HEK293 (cell line): ENCODE measurements at regions not wholly inside any gene's neighbourhood (a gene's known extent, or its start where the extent isn't known, plus 50 kb on each side); places are given as distances from the start of the nearest gene placed in this dataset.

ENCODE experiments used
- CTCF ChIA-PET: fragments of 350-600 bp; formaldehyde crosslinking; extraction: SDS; loops from one replicate; lab custom pipeline; 2021; ENCODE audit warnings: antibody characterized with exemption; lab: Yijun Ruan, JAX
- POLR2A ChIA-PET: fragments of 300-600 bp; formaldehyde crosslinking; extraction: SDS; loops from one replicate; lab custom pipeline; 2020; ENCODE audit warnings: antibody characterized with exemption, inconsistent platforms; lab: Yijun Ruan, JAX
- H3K27ac ChIP-seq: fragments of 200-500 bp; sonication (Bioruptor generic); 2 replicates; pipeline ENCODE4 v1.5.1; 2014; ENCODE audit warnings: low read depth, low read length, control low read depth, inconsistent platforms; ENCODE audit errors: extremely low read depth
- H3K36me3 ChIP-seq, 2 experiments: fragments of 200-500 bp in 1 of 2; sonication (Bioruptor generic) in 1 of 2; 1 replicate in 1 of 2; 2 replicates in 1 of 2; pipeline ENCODE4 v1.5.1; 2014 to 2017; ENCODE audit warnings: inconsistent platforms in 2 of 2, low read length in 2 of 2; ENCODE audit not compliant: control insufficient read depth in 2 of 2, insufficient read depth in 1 of 2
- H3K4me1 ChIP-seq: fragments of 200-500 bp; sonication (Bioruptor generic); 2 replicates; pipeline ENCODE4 v1.5.1; 2014; ENCODE audit warnings: mild to moderate bottlenecking, low read length, inconsistent platforms; ENCODE audit not compliant: control insufficient read depth, insufficient read depth
- H3K4me3 ChIP-seq: 2 replicates; pipeline ENCODE4 v1.5.1; 2011; ENCODE audit warnings: low read depth, mild to moderate bottlenecking, control low read depth, low read length, moderate library complexity
- H3K9me3 ChIP-seq: fragments of 200-500 bp; sonication (Bioruptor generic); 2 replicates; pipeline ENCODE4 v1.5.1; 2014; ENCODE audit warnings: low read depth, low read length, inconsistent platforms; ENCODE audit not compliant: control insufficient read depth, insufficient read depth
- FEZF1 ChIP-seq: fragments of 450-650 bp; formaldehyde crosslinking; IDR thresholded peaks from 2 replicates; pipeline ENCODE4 v1.5.1; 2016; ENCODE audit warnings: missing biosample characterization, missing genetic modification characterization
- KLF16 ChIP-seq: fragments of 450-650 bp; formaldehyde crosslinking; IDR thresholded peaks from 2 replicates; pipeline ENCODE4 v1.5.1; 2017; ENCODE audit warnings: missing biosample characterization, missing genetic modification characterization
- KLF7 ChIP-seq: fragments of 450-650 bp; formaldehyde crosslinking; IDR thresholded peaks from 2 replicates; pipeline ENCODE4 v1.5.1; 2016; ENCODE audit warnings: missing biosample characterization, missing genetic modification characterization, borderline replicate concordance
- MYNN ChIP-seq: fragments of 450-650 bp; formaldehyde crosslinking; IDR thresholded peaks from 2 replicates; pipeline ENCODE4 v1.5.1; 2016; ENCODE audit warnings: missing biosample characterization, missing genetic modification characterization, borderline replicate concordance
- ZFP37 ChIP-seq: fragments of 450-650 bp; formaldehyde crosslinking; IDR thresholded peaks from 2 replicates; pipeline ENCODE4 v1.5.1; 2016; ENCODE audit warnings: missing biosample characterization, missing genetic modification characterization
- ZNF133 ChIP-seq: fragments of 450-650 bp; formaldehyde crosslinking; IDR thresholded peaks from 2 replicates; pipeline ENCODE4 v1.5.1; 2016; ENCODE audit warnings: missing biosample characterization, missing genetic modification characterization
- ZNF202 ChIP-seq: fragments of 450-650 bp; formaldehyde crosslinking; IDR thresholded peaks from 2 replicates; pipeline ENCODE4 v1.5.1; 2016; ENCODE audit warnings: missing biosample characterization, missing genetic modification characterization, borderline replicate concordance
- ZNF214 ChIP-seq: fragments of 450-650 bp; formaldehyde crosslinking; IDR thresholded peaks from 2 replicates; pipeline ENCODE4 v1.5.1; 2017; ENCODE audit warnings: missing biosample characterization, mild to moderate bottlenecking, missing genetic modification characterization, borderline replicate concordance
- ZNF324 ChIP-seq: fragments of 450-650 bp; formaldehyde crosslinking; IDR thresholded peaks from 2 replicates; pipeline ENCODE4 v1.5.1; 2016; ENCODE audit warnings: missing biosample characterization, missing genetic modification characterization
- ZNF335 ChIP-seq: fragments of 450-650 bp; formaldehyde crosslinking; conservative IDR thresholded peaks from 2 replicates; pipeline ENCODE4 v1.5.1; 2016; ENCODE audit warnings: missing biosample characterization, missing genetic modification characterization
- ZNF426 ChIP-seq: fragments of 450-650 bp; formaldehyde crosslinking; IDR thresholded peaks from 2 replicates; pipeline ENCODE4 v1.5.1; 2017; ENCODE audit warnings: missing biosample characterization, missing genetic modification characterization, mild to moderate bottlenecking, inconsistent platforms, moderate library complexity
- ZNF558 ChIP-seq: fragments of 450-650 bp; formaldehyde crosslinking; IDR thresholded peaks from 2 replicates; pipeline ENCODE4 v1.5.1; 2016; ENCODE audit warnings: missing biosample characterization, missing genetic modification characterization
- ZNF561 ChIP-seq: fragments of 450-650 bp; IDR thresholded peaks from 2 replicates; pipeline ENCODE4 v1.5.1; 2018; ENCODE audit warnings: missing biosample characterization, missing genetic modification characterization, borderline replicate concordance
- ZNF654 ChIP-seq: fragments of 450-650 bp; formaldehyde crosslinking; IDR thresholded peaks from 2 replicates; pipeline ENCODE4 v1.5.1; 2016; ENCODE audit warnings: low read depth, missing biosample characterization, missing genetic modification characterization
- ZNF660 ChIP-seq: fragments of 450-650 bp; IDR thresholded peaks from 2 replicates; pipeline ENCODE4 v1.5.1; 2018; ENCODE audit warnings: missing biosample characterization, mild to moderate bottlenecking, missing genetic modification characterization
- ZNF677 ChIP-seq: fragments of 450-650 bp; IDR thresholded peaks from 2 replicates; pipeline ENCODE4 v1.5.0; 2018; ENCODE audit warnings: missing biosample characterization, mild to moderate bottlenecking, missing genetic modification characterization, moderate library complexity
- ZNF701 ChIP-seq: fragments of 450-650 bp; formaldehyde crosslinking; IDR thresholded peaks from 2 replicates; pipeline ENCODE4 v1.5.1; 2016; ENCODE audit warnings: missing biosample characterization, missing genetic modification characterization
- ZNF776 ChIP-seq: fragments of 450-650 bp; formaldehyde crosslinking; IDR thresholded peaks from 2 replicates; pipeline ENCODE4 v1.5.0; 2017; ENCODE audit warnings: missing biosample characterization, missing genetic modification characterization, borderline replicate concordance
- TF ChIP-seq, protein P1 (sequence below): fragments of 450-650 bp; formaldehyde crosslinking; IDR thresholded peaks from 2 replicates; pipeline ENCODE4 v1.5.1; 2016; ENCODE audit warnings: missing biosample characterization, missing genetic modification characterization
- TF ChIP-seq, protein P2 (sequence below): fragments of 450-650 bp; formaldehyde crosslinking; IDR thresholded peaks from 2 replicates; pipeline ENCODE4 v1.5.1; 2016; ENCODE audit warnings: missing biosample characterization, missing genetic modification characterization
- TF ChIP-seq, protein P3 (sequence below): fragments of 450-650 bp; formaldehyde crosslinking; IDR thresholded peaks from 2 replicates; pipeline ENCODE4 v1.5.1; 2016; ENCODE audit warnings: missing biosample characterization, missing genetic modification characterization
- TF ChIP-seq, protein P4 (sequence below): fragments of 450-650 bp; formaldehyde crosslinking; IDR thresholded peaks from 2 replicates; pipeline ENCODE4 v1.5.1; 2016; ENCODE audit warnings: missing biosample characterization, missing genetic modification characterization, borderline replicate concordance

DNA sequence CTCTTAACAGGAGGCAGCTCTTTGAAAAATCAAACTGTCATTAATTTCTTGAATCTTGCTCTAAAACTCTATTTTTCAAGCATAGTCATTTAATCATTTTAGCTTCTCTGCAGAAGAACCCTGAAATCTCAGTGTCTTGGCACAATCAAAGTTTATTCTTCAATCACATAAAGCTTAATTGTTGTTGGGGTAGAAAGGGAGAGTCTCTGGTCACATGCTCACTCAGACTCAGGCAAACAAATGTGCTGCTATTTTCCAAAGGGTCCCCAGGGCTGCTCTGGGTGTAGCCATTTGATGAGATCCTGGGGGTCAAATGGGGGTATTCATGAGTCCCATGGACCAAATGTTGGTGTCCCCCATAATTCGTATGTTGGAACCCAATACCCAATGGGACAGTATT is 114.8 kb downstream of the MSX2 start:
- CTCF ChIA-PET, result interaction anchor here (0.5 to 0.9 kb wide), 6 partner anchors 20 to 1148 kb away, joined by 3 to 9 read pairs (median 4); no protein-coding TSS in a partner anchor
- H3K4me3 ChIP-seq, result no peak overlapping the region
- POLR2A ChIA-PET, result interaction anchor here (0.6 kb wide), 1 partner anchor 421 kb away, joined by 6 read pairs; no protein-coding TSS in a partner anchor
- peak; percentile 54; the same call in 1 of the 2 replicates for TF ChIP-seq ZNF133 (tag by site-specific recombination)
- TF ChIP-seq, protein P1, sequence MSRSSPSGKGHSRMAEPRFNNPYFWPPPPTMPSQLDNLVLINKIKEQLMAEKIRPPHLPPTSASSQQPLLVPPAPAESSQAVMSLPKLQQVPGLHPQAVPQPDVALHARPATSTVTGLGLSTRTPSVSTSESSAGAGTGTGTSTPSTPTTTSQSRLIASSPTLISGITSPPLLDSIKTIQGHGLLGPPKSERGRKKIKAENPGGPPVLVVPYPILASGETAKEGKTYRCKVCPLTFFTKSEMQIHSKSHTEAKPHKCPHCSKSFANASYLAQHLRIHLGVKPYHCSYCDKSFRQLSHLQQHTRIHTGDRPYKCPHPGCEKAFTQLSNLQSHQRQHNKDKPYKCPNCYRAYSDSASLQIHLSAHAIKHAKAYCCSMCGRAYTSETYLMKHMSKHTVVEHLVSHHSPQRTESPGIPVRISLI, result no peak
- TF ChIP-seq, protein P2, sequence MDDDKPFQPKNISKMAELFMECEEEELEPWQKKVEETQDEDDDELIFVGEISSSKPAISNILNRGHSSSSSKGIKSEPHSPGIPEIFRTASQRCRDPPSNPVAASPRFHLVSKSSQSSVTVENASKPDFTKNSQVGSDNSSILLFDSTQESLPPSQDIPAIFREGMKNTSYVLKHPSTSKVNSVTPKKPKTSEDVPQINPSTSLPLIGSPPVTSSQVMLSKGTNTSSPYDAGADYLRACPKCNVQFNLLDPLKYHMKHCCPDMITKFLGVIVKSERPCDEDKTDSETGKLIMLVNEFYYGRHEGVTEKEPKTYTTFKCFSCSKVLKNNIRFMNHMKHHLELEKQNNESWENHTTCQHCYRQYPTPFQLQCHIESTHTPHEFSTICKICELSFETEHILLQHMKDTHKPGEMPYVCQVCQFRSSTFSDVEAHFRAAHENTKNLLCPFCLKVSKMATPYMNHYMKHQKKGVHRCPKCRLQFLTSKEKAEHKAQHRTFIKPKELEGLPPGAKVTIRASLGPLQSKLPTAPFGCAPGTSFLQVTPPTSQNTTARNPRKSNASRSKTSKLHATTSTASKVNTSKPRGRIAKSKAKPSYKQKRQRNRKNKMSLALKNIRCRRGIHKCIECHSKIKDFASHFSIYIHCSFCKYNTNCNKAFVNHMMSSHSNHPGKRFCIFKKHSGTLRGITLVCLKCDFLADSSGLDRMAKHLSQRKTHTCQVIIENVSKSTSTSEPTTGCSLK (tag by site-specific recombination), result no peak
- H3K36me3 ChIP-seq, result no peaks in the 10 kb centered on the region
- no peaks in the 10 kb centered on the region for H3K4me1 ChIP-seq
- no peak overlapping the region for H3K27ac ChIP-seq
- no peaks in the 10 kb centered on the region for H3K9me3 ChIP-seq

DNA sequence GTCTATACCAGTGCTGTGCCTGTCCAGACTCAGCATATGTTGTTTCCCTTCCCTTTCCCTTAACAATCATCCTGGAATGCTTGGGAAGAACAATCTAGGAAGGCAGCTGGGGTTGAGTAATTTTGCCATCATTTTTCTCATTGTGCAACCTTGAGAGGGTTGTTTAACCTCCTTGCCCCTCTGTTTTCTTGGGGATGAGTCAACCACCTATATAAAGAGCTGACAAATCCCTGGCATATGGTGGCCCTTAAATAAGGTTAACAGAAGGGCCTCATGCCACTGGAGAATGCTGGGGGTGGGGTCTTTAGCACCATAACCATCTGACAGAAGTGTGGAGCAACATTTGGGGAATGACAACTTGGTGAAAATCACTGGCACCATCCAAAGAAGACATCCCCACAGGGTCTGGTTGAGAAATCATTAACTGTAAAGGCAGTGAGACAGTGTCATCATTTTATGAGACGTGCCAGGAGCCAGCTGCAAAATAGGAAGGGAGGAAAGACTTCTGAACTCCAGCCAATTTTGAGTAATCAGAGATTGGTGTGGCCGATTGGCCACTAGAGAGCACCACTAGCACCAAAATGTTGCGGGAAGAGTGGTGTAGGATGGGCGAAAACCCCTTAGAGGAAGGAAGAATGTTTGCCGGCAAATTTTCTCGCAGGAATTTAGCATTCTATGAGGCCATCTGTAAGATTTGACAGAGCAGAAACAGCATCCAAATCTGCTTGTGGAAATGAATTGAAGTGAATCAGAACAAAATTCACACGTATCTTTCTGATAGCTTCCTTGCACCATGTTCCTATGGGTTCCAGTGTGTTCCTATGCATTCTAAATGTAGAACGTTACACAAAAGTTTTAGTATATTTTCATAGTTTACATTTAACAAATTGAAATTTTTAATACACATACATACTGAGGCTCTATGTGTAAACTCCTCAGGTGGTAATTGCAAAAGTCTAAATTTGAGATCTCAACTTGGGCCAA is 113.8 kb downstream of the MSX2 start:
- Histone ChIP-seq H3K27ac (no peak overlapping the region), H3K4me1 (no peaks in the 10 kb centered on the region), H3K36me3 (no peaks in the 10 kb centered on the region), H3K9me3 (no peaks in the 10 kb centered on the region), H3K4me3 (no peak overlapping the region)
- ChIA-PET CTCF (interaction anchor here (0.6 to 0.9 kb wide), 5 partner anchors 425 to 1147 kb away, joined by 3 to 9 read pairs (median 3); no protein-coding TSS in a partner anchor), POLR2A (no interaction called here)
- TF ChIP-seq ZNF561 (tag by site-specific recombination) (no peak), ZNF558 (tag by site-specific recombination) (no peak), MYNN (no peak), ZNF677 (tag by site-specific recombination) (no peak), ZNF324 (tag by site-specific recombination) (no peak), ZNF202 (tag by site-specific recombination) (no peak), FEZF1 (tag by site-specific recombination) (no peak), ZNF660 (tag by site-specific recombination) (0 out of 2 replicates have a peak, but pooled peaks have one; percentile 15), ZNF426 (tag by site-specific recombination) (no peak), ZNF214 (tag by site-specific recombination) (no peak), KLF7 (tag by site-specific recombination) (no peak), ZNF654 (tag by site-specific recombination) (peak; percentile 24; the same call in 1 of the 2 replicates), ZNF335 (tag by site-specific recombination) (peak; percentile 63), KLF16 (tag by site-specific recombination) (no peak), ZNF776 (tag by site-specific recombination) (no peak), ZFP37 (tag by site-specific recombination) (no peak), ZNF701 (tag by site-specific recombination) (no peak)
- TF ChIP-seq, protein P3, sequence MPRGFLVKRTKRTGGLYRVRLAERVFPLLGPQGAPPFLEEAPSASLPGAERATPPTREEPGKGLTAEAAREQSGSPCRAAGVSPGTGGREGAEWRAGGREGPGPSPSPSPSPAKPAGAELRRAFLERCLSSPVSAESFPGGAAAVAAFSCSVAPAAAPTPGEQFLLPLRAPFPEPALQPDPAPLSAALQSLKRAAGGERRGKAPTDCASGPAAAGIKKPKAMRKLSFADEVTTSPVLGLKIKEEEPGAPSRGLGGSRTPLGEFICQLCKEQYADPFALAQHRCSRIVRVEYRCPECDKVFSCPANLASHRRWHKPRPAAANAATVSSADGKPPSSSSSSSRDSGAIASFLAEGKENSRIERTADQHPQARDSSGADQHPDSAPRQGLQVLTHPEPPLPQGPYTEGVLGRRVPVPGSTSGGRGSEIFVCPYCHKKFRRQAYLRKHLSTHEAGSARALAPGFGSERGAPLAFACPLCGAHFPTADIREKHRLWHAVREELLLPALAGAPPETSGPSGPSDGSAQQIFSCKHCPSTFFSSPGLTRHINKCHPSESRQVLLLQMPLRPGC (tag by site-specific recombination), result no peak
- TF ChIP-seq, protein P4, sequence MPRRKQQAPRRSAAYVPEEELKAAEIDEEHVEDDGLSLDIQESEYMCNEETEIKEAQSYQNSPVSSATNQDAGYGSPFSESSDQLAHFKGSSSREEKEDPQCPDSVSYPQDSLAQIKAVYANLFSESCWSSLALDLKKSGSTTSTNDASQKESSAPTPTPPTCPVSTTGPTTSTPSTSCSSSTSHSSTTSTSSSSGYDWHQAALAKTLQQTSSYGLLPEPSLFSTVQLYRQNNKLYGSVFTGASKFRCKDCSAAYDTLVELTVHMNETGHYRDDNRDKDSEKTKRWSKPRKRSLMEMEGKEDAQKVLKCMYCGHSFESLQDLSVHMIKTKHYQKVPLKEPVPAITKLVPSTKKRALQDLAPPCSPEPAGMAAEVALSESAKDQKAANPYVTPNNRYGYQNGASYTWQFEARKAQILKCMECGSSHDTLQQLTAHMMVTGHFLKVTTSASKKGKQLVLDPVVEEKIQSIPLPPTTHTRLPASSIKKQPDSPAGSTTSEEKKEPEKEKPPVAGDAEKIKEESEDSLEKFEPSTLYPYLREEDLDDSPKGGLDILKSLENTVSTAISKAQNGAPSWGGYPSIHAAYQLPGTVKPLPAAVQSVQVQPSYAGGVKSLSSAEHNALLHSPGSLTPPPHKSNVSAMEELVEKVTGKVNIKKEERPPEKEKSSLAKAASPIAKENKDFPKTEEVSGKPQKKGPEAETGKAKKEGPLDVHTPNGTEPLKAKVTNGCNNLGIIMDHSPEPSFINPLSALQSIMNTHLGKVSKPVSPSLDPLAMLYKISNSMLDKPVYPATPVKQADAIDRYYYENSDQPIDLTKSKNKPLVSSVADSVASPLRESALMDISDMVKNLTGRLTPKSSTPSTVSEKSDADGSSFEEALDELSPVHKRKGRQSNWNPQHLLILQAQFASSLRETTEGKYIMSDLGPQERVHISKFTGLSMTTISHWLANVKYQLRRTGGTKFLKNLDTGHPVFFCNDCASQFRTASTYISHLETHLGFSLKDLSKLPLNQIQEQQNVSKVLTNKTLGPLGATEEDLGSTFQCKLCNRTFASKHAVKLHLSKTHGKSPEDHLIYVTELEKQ (tag by site-specific recombination), result no peak
